ENCODE measurements at regions not wholly inside any gene's neighbourhood (a gene's known extent, or its start where the extent isn't known, plus 50 kb on each side); places are given as distances from the start of the nearest gene placed in this dataset.

DNA sequence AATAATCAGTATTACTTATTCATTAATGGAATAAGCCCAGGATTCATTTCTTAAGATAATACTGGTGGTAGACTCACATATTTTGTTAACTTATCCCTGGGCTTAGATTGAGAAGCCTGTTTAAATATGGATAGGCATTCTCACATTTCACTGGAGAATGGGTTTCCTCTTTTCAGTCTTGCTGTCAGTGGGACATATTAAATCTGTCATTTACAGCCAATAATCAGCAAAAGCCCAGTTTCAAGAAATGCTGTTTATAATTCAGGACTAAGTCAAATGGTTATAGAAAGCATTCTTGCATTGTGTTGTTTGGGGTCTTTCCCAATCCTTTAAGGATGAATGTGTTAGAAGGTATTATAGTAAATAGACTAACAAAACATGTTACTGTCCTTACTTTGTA, 143.7 kb upstream of the NAALADL2 start:
- no peak for TF ChIP-seq KLF1 (tag by site-specific recombination; IDR thresholded peaks at IDR 0.05)
- TF ChIP-seq, protein P1, sequence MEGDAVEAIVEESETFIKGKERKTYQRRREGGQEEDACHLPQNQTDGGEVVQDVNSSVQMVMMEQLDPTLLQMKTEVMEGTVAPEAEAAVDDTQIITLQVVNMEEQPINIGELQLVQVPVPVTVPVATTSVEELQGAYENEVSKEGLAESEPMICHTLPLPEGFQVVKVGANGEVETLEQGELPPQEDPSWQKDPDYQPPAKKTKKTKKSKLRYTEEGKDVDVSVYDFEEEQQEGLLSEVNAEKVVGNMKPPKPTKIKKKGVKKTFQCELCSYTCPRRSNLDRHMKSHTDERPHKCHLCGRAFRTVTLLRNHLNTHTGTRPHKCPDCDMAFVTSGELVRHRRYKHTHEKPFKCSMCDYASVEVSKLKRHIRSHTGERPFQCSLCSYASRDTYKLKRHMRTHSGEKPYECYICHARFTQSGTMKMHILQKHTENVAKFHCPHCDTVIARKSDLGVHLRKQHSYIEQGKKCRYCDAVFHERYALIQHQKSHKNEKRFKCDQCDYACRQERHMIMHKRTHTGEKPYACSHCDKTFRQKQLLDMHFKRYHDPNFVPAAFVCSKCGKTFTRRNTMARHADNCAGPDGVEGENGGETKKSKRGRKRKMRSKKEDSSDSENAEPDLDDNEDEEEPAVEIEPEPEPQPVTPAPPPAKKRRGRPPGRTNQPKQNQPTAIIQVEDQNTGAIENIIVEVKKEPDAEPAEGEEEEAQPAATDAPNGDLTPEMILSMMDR (tag by site-specific recombination; IDR thresholded peaks at IDR 0.05), result no peak
- TF ChIP-seq, protein P2, sequence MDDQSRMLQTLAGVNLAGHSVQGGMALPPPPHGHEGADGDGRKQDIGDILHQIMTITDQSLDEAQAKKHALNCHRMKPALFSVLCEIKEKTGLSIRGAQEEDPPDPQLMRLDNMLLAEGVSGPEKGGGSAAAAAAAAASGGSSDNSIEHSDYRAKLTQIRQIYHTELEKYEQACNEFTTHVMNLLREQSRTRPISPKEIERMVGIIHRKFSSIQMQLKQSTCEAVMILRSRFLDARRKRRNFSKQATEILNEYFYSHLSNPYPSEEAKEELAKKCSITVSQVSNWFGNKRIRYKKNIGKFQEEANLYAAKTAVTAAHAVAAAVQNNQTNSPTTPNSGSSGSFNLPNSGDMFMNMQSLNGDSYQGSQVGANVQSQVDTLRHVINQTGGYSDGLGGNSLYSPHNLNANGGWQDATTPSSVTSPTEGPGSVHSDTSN (CRISPR knock-in tag; IDR thresholded peaks at IDR 0.05), result no peak

Data from HEK293 (cell line).